ENCODE measurements at regions not wholly inside any gene's neighbourhood (a gene's known extent, or its start where the extent isn't known, plus 50 kb on each side); places are given as distances from the start of the nearest gene placed in this dataset.

DNA sequence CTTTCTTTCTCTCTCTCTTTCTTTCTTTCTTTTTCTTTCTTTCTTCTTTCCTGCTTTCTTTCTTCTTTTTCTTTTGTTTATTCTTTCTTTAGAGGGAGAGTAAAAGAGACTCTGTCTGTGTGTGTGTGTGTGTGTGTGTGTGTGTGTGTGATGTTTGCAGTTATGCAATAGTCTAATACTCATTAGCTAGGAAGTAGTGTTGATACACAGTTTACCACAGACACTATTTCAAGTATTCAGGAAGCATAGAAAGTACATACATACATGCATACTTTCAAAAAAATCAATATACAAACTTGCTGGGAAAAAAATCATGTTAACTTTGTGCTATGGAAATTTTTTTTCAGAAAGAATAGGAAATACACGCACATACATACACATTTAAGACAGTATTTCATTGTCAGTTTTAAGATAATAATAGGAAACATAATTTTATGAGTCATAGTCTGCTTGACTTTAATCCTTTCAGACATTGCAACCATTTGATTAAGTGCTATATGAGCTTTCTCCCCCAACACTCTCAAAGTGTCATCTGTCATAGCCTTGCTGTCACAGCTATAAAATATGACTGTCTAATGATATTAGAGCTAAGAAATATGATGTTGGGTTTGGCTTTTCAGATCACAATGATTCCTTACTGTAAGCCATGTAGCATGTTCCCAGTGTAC, 74.9 kb upstream of the EPHA3 start:
- CTCF ChIA-PET (ENCODE audit: partially characterized antibody) = interaction anchor here (0.9 kb wide), 1 partner anchor 234 kb away, joined by 3 read pairs; no protein-coding TSS in a partner anchor
- H4K91ac ChIP-seq (replicated peaks; ENCODE audit: insufficient read length, low read length) = no peak overlapping the region
- no peak overlapping the region for H2AK5ac ChIP-seq (ENCODE audit: low read depth, low read length)
- no peak overlapping the region for H3K9ac ChIP-seq (replicated peaks in 1 of 4; ENCODE audit: extremely low read depth in 1 of 4, low read depth in 3 of 4, low read length in 3 of 4)
- H3K14ac ChIP-seq (ENCODE audit: insufficient read length) = no peak overlapping the region
- no peak overlapping the region for H4K5ac ChIP-seq (ENCODE audit: insufficient read length, low read depth, low read length)
- no peak overlapping the region for H3K4me2 ChIP-seq (ENCODE audit: insufficient read depth in 1 of 2, low read depth in 2 of 2, low read length in 2 of 2)
- no peak overlapping the region for H2BK12ac ChIP-seq (ENCODE audit: low read depth, low read length)
- no peaks in the 10 kb centered on the region for H3K36me3 ChIP-seq (ENCODE audit: control insufficient read depth in 2 of 4, insufficient read depth in 4 of 4, low read length in 3 of 4)
- H2BK120ac ChIP-seq (replicated peaks; ENCODE audit: low read depth, low read length) = no peak overlapping the region
- no peak overlapping the region for H3K56ac ChIP-seq (replicated peaks; ENCODE audit: insufficient read length, low read depth, low read length)
- WGBS, 2 experiments (ENCODE audit: extremely low coverage in 1 of 2, insufficient coverage in 1 of 2, insufficient read length in 1 of 2, insufficient replicate concordance in 2 of 2, low coverage in 1 of 2, low lambda C conversion rate in 2 of 2, missing lambda C conversion rate in 1 of 2) = 92% methylated on average over 1 of the region's 1 CpG; no CpG with 5 or more reads in 1 of the 2 experiments
- no peak overlapping the region for H2BK5ac ChIP-seq (ENCODE audit: low read depth, low read length)
- DNase-seq (ENCODE audit: low read depth in 1 of 2, low spot score in 2 of 2) (no peak), FAIRE-seq (no peak)
- no peak overlapping the region for H3K27ac ChIP-seq (ENCODE audit: low read depth, low read length)
- POLR2A ChIA-PET (ENCODE audit: partially characterized antibody) = no interaction called here
- H3K4me3 ChIP-seq (ENCODE audit: extremely low read depth in 1 of 4, insufficient read depth in 2 of 4, low read depth in 3 of 4, low read length in 4 of 4) = no peak overlapping the region
- H2BK20ac ChIP-seq (ENCODE audit: low read length) = no peak overlapping the region
- peaks cover 6 to 8% of the 10 kb centered on the region in 2 experiments; a peak in 2 of 4 replicates for H3K9me3 ChIP-seq (ENCODE audit: insufficient read depth in 2 of 2, low read depth in 1 of 2, low read length in 1 of 2)
- H3K18ac ChIP-seq (ENCODE audit: extremely low read depth, low read length) = no peak overlapping the region
- no peaks in the 10 kb centered on the region for H3K4me1 ChIP-seq (replicated peaks in 1 of 4; ENCODE audit: control insufficient read depth in 3 of 4, insufficient read depth in 4 of 4, low read length in 3 of 4)
- no peaks in the 10 kb centered on the region for H3K27me3 ChIP-seq (replicated peaks in 1 of 4; ENCODE audit: control insufficient read depth in 3 of 4, extremely low read depth in 1 of 4, insufficient read depth in 3 of 4, low read length in 3 of 4)
- no peak overlapping the region for H3K4ac ChIP-seq (replicated peaks; ENCODE audit: insufficient read length, low read depth, low read length)
- no peaks in the 10 kb centered on the region for H3K79me1 ChIP-seq (ENCODE audit: low read depth, low read length)
- no peak overlapping the region for H2AFZ ChIP-seq (ENCODE audit: low read length)
- H3K23ac ChIP-seq (ENCODE audit: insufficient read length) = no peak overlapping the region
- no peaks in the 10 kb centered on the region; the same call in 1 of the 2 replicates for H3K23me2 ChIP-seq (ENCODE audit: low read depth, low read length)
- H4K8ac ChIP-seq (ENCODE audit: extremely low read depth, insufficient read depth, low read length) = no peak overlapping the region
- no peak overlapping the region for H2BK15ac ChIP-seq (ENCODE audit: low read length)
- H4K20me1 ChIP-seq (replicated peaks in 1 of 2; ENCODE audit: control insufficient read depth in 1 of 2, insufficient read depth in 2 of 2, low read length in 2 of 2) = no peaks in the 10 kb centered on the region
- no peaks in the 10 kb centered on the region for H3K79me2 ChIP-seq (ENCODE audit: control insufficient read depth in 1 of 2, insufficient read depth in 2 of 2, low read length in 2 of 2)
- TF ChIP-seq HDAC6 (IDR thresholded peaks at IDR 0.05; ENCODE audit: low read depth, low read length) (no peak), BACH1 (IDR thresholded peaks at IDR 0.05; ENCODE audit: low read length) (no peak), SP2 (IDR thresholded peaks at IDR 0.05; ENCODE audit: low read length) (no peak), POLR2AphosphoS5 (IDR thresholded peaks at IDR 0.05; ENCODE audit: low read depth, low read length) (no peak), NRF1 (IDR thresholded peaks at IDR 0.05; ENCODE audit: low read depth, low read length) (no peak), KDM5A (IDR thresholded peaks at IDR 0.05; ENCODE audit: low read length) (no peak), TCF12 (IDR thresholded peaks at IDR 0.05; ENCODE audit: low read depth, low read length) (no peak), CBX5 (IDR thresholded peaks at IDR 0.05; ENCODE audit: low read depth, low read length) (no peak), GTF2F1 (IDR thresholded peaks at IDR 0.05; ENCODE audit: borderline replicate concordance, low read depth, low read length) (no peak), EZH2 (IDR thresholded peaks at IDR 0.05; ENCODE audit: low read depth, low read length, severe bottlenecking) (no peak), KDM4A (IDR thresholded peaks at IDR 0.05; ENCODE audit: low read depth, low read length, severe bottlenecking) (no peak)
- TF ChIP-seq, protein P1, sequence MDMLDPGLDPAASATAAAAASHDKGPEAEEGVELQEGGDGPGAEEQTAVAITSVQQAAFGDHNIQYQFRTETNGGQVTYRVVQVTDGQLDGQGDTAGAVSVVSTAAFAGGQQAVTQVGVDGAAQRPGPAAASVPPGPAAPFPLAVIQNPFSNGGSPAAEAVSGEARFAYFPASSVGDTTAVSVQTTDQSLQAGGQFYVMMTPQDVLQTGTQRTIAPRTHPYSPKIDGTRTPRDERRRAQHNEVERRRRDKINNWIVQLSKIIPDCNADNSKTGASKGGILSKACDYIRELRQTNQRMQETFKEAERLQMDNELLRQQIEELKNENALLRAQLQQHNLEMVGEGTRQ (IDR thresholded peaks at IDR 0.05; ENCODE audit: low read length) = no peak
- TF ChIP-seq, protein P2, sequence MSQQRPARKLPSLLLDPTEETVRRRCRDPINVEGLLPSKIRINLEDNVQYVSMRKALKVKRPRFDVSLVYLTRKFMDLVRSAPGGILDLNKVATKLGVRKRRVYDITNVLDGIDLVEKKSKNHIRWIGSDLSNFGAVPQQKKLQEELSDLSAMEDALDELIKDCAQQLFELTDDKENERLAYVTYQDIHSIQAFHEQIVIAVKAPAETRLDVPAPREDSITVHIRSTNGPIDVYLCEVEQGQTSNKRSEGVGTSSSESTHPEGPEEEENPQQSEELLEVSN (IDR thresholded peaks at IDR 0.05) = no peak

Data from H1 (cell line).